A673 (cell line): ENCODE measurements at regions not wholly inside any gene's neighbourhood (a gene's known extent, or its start where the extent isn't known, plus 50 kb on each side); places are given as distances from the start of the nearest gene placed in this dataset.

ENCODE experiments used
- BruUV-seq: library from RNA; stranded (reverse); fragments of 400-500 nt; replicated peaks from 2 replicates; lab custom pipeline; 2021; lab: Mats Ljungman, UMichigan
- CTCF ChIA-PET: fragments of 300-600 bp; sonication (Branson Sonifier 250); formaldehyde crosslinking; loops from one replicate; lab custom pipeline; 2022; ENCODE audit warnings: antibody characterized with exemption; lab: Charles Lee
- POLR2A ChIA-PET: fragments of 300-600 bp; sonication (Branson Sonifier 250); formaldehyde crosslinking; loops from one replicate; lab custom pipeline; 2022; ENCODE audit warnings: antibody characterized with exemption; ENCODE audit not compliant: low non-redundant PET; lab: Charles Lee
- DNase-seq: peaks from one replicate; pipeline ENCODE4 v3.0.0-alpha.2; 2015; ENCODE audit warnings: low spot score
- H3K27ac ChIP-seq: fragments of 200-600 bp; sonication (generic); 2 replicates; pipeline ENCODE4 v1.5.1; 2016; ENCODE audit warnings: mixed run types, low read depth, mild to moderate bottlenecking, mixed read lengths, antibody characterized with exemption, low read length; ENCODE audit not compliant: poor library complexity, severe bottlenecking
- H3K27me3 ChIP-seq: fragments of 200-600 bp; sonication (generic); replicated peaks from 2 replicates; pipeline ENCODE4 v1.6.1; 2017; ENCODE audit warnings: mixed run types, low read depth, mild to moderate bottlenecking, mixed read lengths, antibody characterized with exemption, low read length; ENCODE audit not compliant: insufficient read depth, poor library complexity
- H3K36me3 ChIP-seq: fragments of 200-600 bp; sonication (generic); 2 replicates; pipeline ENCODE4 v1.6.1; 2016; ENCODE audit warnings: mixed run types, mild to moderate bottlenecking, mixed read lengths, antibody characterized with exemption, low read length; ENCODE audit not compliant: insufficient read depth, poor library complexity, severe bottlenecking
- H3K4me1 ChIP-seq: fragments of 200-600 bp; sonication (generic); 2 replicates; pipeline ENCODE4 v1.6.1; 2017; ENCODE audit warnings: mixed run types, mild to moderate bottlenecking, mixed read lengths, antibody characterized with exemption, low read length; ENCODE audit not compliant: insufficient read depth, poor library complexity, severe bottlenecking
- H3K4me3 ChIP-seq: fragments of 200-600 bp; sonication (generic); 2 replicates; pipeline ENCODE4 v1.5.1; 2016; ENCODE audit warnings: low read depth, mixed run types, mild to moderate bottlenecking, mixed read lengths, low read length; ENCODE audit not compliant: poor library complexity, severe bottlenecking
- H3K9me3 ChIP-seq: fragments of 200-600 bp; sonication (generic); 2 replicates; pipeline ENCODE4 v1.6.1; 2016; ENCODE audit warnings: mixed run types, low read depth, mild to moderate bottlenecking, mixed read lengths, antibody characterized with exemption, low read length; ENCODE audit not compliant: poor library complexity, severe bottlenecking
- CTCF ChIP-seq: fragments of 300-800, 200-600 bp; sonication (generic); conservative IDR thresholded peaks from 2 replicates; pipeline ENCODE4 v1.5.1; 2017; ENCODE audit warnings: low read depth, mild to moderate bottlenecking, antibody characterized with exemption, low read length, moderate library complexity, mixed read lengths
- EZH2 ChIP-seq: fragments of 200-600 bp; sonication (generic); IDR thresholded peaks from 2 replicates; pipeline ENCODE4 v1.6.1; 2017; ENCODE audit warnings: borderline replicate concordance, low read depth, mild to moderate bottlenecking, mixed read lengths, antibody characterized with exemption, low read length; ENCODE audit not compliant: poor library complexity, severe bottlenecking
- intact Hi-C: fragments of 100-400 bp; cut with micrococcal nuclease; formaldehyde crosslinking; loops from one replicate; pipeline ENCODE4 v1.10.0; 2022; ENCODE audit not compliant: unreplicated experiment

- BruUV-seq = no TSS peak
- no peak overlapping the region for H3K4me3 ChIP-seq
- H3K9me3 ChIP-seq = no peaks in the 10 kb centered on the region
- ChIA-PET CTCF (no interaction called here), POLR2A (no interaction called here)
- H3K36me3 ChIP-seq = no peaks in the 10 kb centered on the region
- no peaks in the 10 kb centered on the region for H3K27me3 ChIP-seq
- DNase-seq = no peak
- no peak for TF ChIP-seq EZH2
- no peak for TF ChIP-seq CTCF
- no peak overlapping the region for H3K27ac ChIP-seq
- intact Hi-C loops = no loop called here
- no peaks in the 10 kb centered on the region for H3K4me1 ChIP-seq
These were observed 245.4 kb downstream of the RAD51AP2 start for GRCh38 chr2:17272652-17273525.

- no peak overlapping the region for H3K27ac ChIP-seq
- no peak overlapping the region for H3K4me3 ChIP-seq
- H3K36me3 ChIP-seq = no peaks in the 10 kb centered on the region
- POLR2A ChIA-PET = no interaction called here
- BruUV-seq = no TSS peak
- intact Hi-C loops = no loop called here
- TF ChIP-seq CTCF (no peak), EZH2 (no peak)
- no peaks in the 10 kb centered on the region for H3K27me3 ChIP-seq
- no peak for DNase-seq
- no peaks in the 10 kb centered on the region for H3K4me1 ChIP-seq
- CTCF ChIA-PET = no interaction called here
- H3K9me3 ChIP-seq = no peaks in the 10 kb centered on the region
These were observed 246.1 kb downstream of the RAD51AP2 start for GRCh38 chr2:17272170-17272569.

DNA sequence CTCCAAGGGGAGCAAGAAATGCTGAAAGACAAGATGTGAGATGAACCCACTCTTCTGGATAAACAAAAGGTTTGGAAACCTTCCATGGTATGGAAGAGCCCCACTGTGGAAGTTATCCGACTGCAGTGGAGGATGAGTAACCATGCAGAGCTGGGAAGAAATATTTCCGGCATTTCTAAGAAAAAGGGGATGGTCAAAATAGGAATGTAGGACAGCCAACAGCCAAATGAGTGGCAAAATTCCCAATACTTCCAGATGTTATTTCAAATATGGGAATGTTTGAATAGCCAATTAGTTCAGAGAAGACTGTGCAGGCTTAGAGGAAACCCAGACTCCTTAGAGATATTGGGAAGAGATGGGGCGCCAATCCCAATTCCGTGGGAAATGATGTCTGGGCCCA lies 246.8 kb downstream of the RAD51AP2 start:
- Histone ChIP-seq H3K4me3 (no peak overlapping the region), H3K4me1 (no peaks in the 10 kb centered on the region), H3K27ac (no peak overlapping the region), H3K27me3 (no peaks in the 10 kb centered on the region), H3K36me3 (no peaks in the 10 kb centered on the region), H3K9me3 (no peaks in the 10 kb centered on the region)
- TF ChIP-seq CTCF (no peak), EZH2 (no peak)
- ChIA-PET CTCF (no interaction called here), POLR2A (no interaction called here)
- no TSS peak for BruUV-seq
- DNase-seq = no peak
- intact Hi-C loops = no loop called here
